PFSK-1 (cell line): ENCODE measurements at regions not wholly inside any gene's neighbourhood (a gene's known extent, or its start where the extent isn't known, plus 50 kb on each side); places are given as distances from the start of the nearest gene placed in this dataset.

ENCODE experiments used
- POLR2AphosphoS5 ChIP-seq: IDR thresholded peaks from 2 replicates; pipeline ENCODE4 v1.6.1; 2012; ENCODE audit warnings: low read depth, mild to moderate bottlenecking, control low read depth, low read length, moderate library complexity
- TF ChIP-seq, protein P1 (sequence below), 2 experiments: IDR thresholded peaks; 2 replicates each; pipeline versions ENCODE4 v1.6.1 to v1.8.0; 2011 to 2012; ENCODE audit warnings: low read depth in 2 of 2, low read length in 2 of 2, control low read depth in 1 of 2, inconsistent platforms in 1 of 2, mild to moderate bottlenecking in 1 of 2, moderate library complexity in 1 of 2; ENCODE audit not compliant: insufficient read depth in 1 of 2

DNA sequence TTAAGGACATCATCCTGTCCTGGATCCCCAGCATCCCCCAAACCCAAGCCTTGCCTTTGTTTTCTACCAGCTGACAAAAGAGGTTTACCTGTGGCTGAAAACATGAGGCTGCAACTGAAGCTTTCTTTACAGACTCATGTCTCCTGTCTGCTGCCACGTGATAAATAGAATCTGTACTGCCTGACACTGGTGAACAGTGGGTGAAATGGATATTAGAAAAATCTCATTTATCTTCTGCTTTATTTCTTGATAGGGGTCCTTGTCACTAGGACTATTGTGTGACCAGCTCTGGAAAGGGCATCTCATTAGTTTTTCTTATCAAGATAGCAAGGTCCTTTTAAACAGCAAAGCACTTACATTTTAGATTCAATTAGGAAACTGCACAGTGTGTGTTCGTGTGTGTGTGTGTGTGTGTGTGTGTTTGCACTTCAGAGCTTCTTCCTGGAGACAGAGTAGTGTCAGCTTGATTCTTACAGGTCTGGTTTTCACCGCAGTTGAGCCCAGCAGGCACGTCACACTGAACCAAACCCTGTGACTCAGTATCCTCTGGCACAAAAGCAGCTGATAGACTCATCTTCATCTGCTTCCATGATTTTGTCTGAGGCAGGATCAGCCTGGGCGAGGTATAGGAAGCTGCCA lies 373.5 kb upstream of the CELF2 start:
- TF ChIP-seq, protein P1, sequence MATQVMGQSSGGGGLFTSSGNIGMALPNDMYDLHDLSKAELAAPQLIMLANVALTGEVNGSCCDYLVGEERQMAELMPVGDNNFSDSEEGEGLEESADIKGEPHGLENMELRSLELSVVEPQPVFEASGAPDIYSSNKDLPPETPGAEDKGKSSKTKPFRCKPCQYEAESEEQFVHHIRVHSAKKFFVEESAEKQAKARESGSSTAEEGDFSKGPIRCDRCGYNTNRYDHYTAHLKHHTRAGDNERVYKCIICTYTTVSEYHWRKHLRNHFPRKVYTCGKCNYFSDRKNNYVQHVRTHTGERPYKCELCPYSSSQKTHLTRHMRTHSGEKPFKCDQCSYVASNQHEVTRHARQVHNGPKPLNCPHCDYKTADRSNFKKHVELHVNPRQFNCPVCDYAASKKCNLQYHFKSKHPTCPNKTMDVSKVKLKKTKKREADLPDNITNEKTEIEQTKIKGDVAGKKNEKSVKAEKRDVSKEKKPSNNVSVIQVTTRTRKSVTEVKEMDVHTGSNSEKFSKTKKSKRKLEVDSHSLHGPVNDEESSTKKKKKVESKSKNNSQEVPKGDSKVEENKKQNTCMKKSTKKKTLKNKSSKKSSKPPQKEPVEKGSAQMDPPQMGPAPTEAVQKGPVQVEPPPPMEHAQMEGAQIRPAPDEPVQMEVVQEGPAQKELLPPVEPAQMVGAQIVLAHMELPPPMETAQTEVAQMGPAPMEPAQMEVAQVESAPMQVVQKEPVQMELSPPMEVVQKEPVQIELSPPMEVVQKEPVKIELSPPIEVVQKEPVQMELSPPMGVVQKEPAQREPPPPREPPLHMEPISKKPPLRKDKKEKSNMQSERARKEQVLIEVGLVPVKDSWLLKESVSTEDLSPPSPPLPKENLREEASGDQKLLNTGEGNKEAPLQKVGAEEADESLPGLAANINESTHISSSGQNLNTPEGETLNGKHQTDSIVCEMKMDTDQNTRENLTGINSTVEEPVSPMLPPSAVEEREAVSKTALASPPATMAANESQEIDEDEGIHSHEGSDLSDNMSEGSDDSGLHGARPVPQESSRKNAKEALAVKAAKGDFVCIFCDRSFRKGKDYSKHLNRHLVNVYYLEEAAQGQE (IDR thresholded peaks at IDR 0.05; ENCODE audit: insufficient read depth in 1 of 2, low read depth in 2 of 2, low read length in 2 of 2): no peak
- no peak for TF ChIP-seq POLR2AphosphoS5
